Caco-2 (cell line): ENCODE measurements at regions not wholly inside any gene's neighbourhood (a gene's known extent, or its start where the extent isn't known, plus 50 kb on each side); places are given as distances from the start of the nearest gene placed in this dataset.

ENCODE experiments used
- BruUV-seq: library from RNA; stranded (reverse); fragments of 400-500 nt; replicated peaks from 2 replicates; lab custom pipeline; 2021; lab: Mats Ljungman, UMichigan
- CTCF ChIA-PET: fragments of 300-600 bp; sonication (Branson Sonifier 250); formaldehyde crosslinking; loops from one replicate; lab custom pipeline; 2022; ENCODE audit warnings: antibody characterized with exemption; lab: Charles Lee
- POLR2A ChIA-PET: fragments of 300-600 bp; sonication (Branson Sonifier 250); formaldehyde crosslinking; loops from one replicate; lab custom pipeline; 2022; ENCODE audit warnings: antibody characterized with exemption; lab: Charles Lee
- DNase-seq, 2 experiments: peaks; one replicate each; pipeline versions ENCODE4 v3.0.0 to v3.0.0-alpha.2; 2020 to 2022
- H3K27me3 ChIP-seq: replicated peaks from 2 replicates; pipeline ENCODE4 v1.6.0; 2011; ENCODE audit warnings: low read length; ENCODE audit not compliant: control insufficient read depth, insufficient read depth
- H3K36me3 ChIP-seq: 2 replicates; pipeline ENCODE4 v1.5.1; 2011; ENCODE audit warnings: low read length; ENCODE audit not compliant: control insufficient read depth, insufficient read depth
- H3K4me1 ChIP-seq: fragments of 250-450 bp; sonication (Bioruptor Pico); 2 replicates; pipeline ENCODE4 v1.5.1; 2020; ENCODE audit warnings: mild to moderate bottlenecking
- H3K4me3 ChIP-seq: 2 replicates; pipeline ENCODE4 v1.5.1; 2011; ENCODE audit warnings: low read depth, mild to moderate bottlenecking, control low read depth, low read length
- H3K9me3 ChIP-seq: fragments of 250-450 bp; sonication (Bioruptor Pico); 2 replicates; pipeline ENCODE4 v1.5.1; 2020; ENCODE audit warnings: mild to moderate bottlenecking, moderate library complexity
- H3K27ac Mint-ChIP-seq: one replicate; pipeline ENCODE4 v1.8.0; 2022; ENCODE audit warnings: mixed read lengths; ENCODE audit not compliant: unreplicated experiment
- H3K27me3 Mint-ChIP-seq: one replicate; pipeline ENCODE4 v1.8.0; 2022; ENCODE audit warnings: mixed read lengths; ENCODE audit not compliant: insufficient read depth, unreplicated experiment
- H3K36me3 Mint-ChIP-seq: one replicate; pipeline ENCODE4 v1.8.0; 2022; ENCODE audit warnings: mild to moderate bottlenecking, mixed read lengths; ENCODE audit not compliant: insufficient read depth, unreplicated experiment
- H3K4me1 Mint-ChIP-seq: one replicate; pipeline ENCODE4 v1.8.0; 2022; ENCODE audit warnings: low read depth, mixed read lengths; ENCODE audit not compliant: unreplicated experiment
- H3K4me3 Mint-ChIP-seq: one replicate; pipeline ENCODE4 v1.8.0; 2022; ENCODE audit warnings: mild to moderate bottlenecking, moderate library complexity, mixed read lengths; ENCODE audit not compliant: unreplicated experiment
- H3K9me3 Mint-ChIP-seq: one replicate; pipeline ENCODE4 v1.8.0; 2022; ENCODE audit warnings: mixed read lengths; ENCODE audit not compliant: unreplicated experiment
- CTCF ChIP-seq, 2 experiments: fragments of 200-600 bp in 1 of 2; IDR thresholded peaks; 1 replicate in 1 of 2; 2 replicates in 1 of 2; pipeline versions ENCODE4 v1.5.1 to v1.8.0; 2011 to 2022; ENCODE audit warnings: antibody characterized with exemption in 1 of 2, control low read depth in 1 of 2, inconsistent platforms in 1 of 2, low read depth in 1 of 2, low read length in 1 of 2, mild to moderate bottlenecking in 1 of 2, moderate library complexity in 1 of 2; ENCODE audit not compliant: insufficient read depth in 1 of 2, severe bottlenecking in 1 of 2, unreplicated experiment in 1 of 2
- intact Hi-C: fragments of 100-400 bp; cut with micrococcal nuclease; formaldehyde crosslinking; loops from one replicate; pipeline ENCODE4 v1.10.0; 2022; ENCODE audit not compliant: unreplicated experiment

- Histone ChIP-seq H3K9me3 (no peaks in the 10 kb centered on the region), H3K4me1 (no peaks in the 10 kb centered on the region), H3K4me3 (no peak overlapping the region), H3K27me3 (no peaks in the 10 kb centered on the region), H3K36me3 (no peaks in the 10 kb centered on the region)
- TF ChIP-seq CTCF (IDR thresholded peaks at IDR 0.05; ENCODE audit: insufficient read depth in 1 of 2, low read depth in 1 of 2, low read length in 1 of 2, severe bottlenecking in 1 of 2, unreplicated experiment in 1 of 2), result no peak
- H3K4me3 Mint-ChIP-seq, result no peak overlapping the region
- no peak for DNase-seq
- no peak overlapping the region for H3K27ac Mint-ChIP-seq
- H3K27me3 Mint-ChIP-seq, result peaks cover 16% of the 10 kb centered on the region
- ChIA-PET POLR2A (no interaction called here), CTCF (no interaction called here)
- no TSS peak for BruUV-seq
- no peaks in the 10 kb centered on the region for H3K4me1 Mint-ChIP-seq
- H3K36me3 Mint-ChIP-seq, result no peaks in the 10 kb centered on the region
- intact Hi-C loops, result no loop called here
- no peaks in the 10 kb centered on the region for H3K9me3 Mint-ChIP-seq
Observed at GRCh38 chr20:7458459-7458858, 481.8 kb downstream of the HAO1 start.

- TF ChIP-seq CTCF (IDR thresholded peaks at IDR 0.05; ENCODE audit: insufficient read depth in 1 of 2, low read depth in 1 of 2, low read length in 1 of 2, severe bottlenecking in 1 of 2, unreplicated experiment in 1 of 2), result no peak
- intact Hi-C loops, result no loop called here
- no TSS peak for BruUV-seq
- H3K9me3 Mint-ChIP-seq, result no peaks in the 10 kb centered on the region
- H3K4me1 Mint-ChIP-seq, result no peaks in the 10 kb centered on the region
- no peaks in the 10 kb centered on the region for H3K27me3 ChIP-seq
- H3K36me3 Mint-ChIP-seq, result no peaks in the 10 kb centered on the region
- no peak overlapping the region for H3K4me3 ChIP-seq
- no peaks in the 10 kb centered on the region for H3K9me3 ChIP-seq
- ChIA-PET POLR2A (no interaction called here), CTCF (no interaction called here)
- no peak overlapping the region for H3K27ac Mint-ChIP-seq
- no peak for DNase-seq
- no peak overlapping the region for H3K4me3 Mint-ChIP-seq
- no peaks in the 10 kb centered on the region for H3K4me1 ChIP-seq
- H3K36me3 ChIP-seq, result no peaks in the 10 kb centered on the region
- H3K27me3 Mint-ChIP-seq, result peaks cover 18% of the 10 kb centered on the region
Observed at GRCh38 chr20:7459083-7459482, 481.2 kb downstream of the HAO1 start.

GRCh38 chr20:7463290-7463689 is 477.0 kb downstream of the HAO1 start:
- no TSS peak for BruUV-seq
- TF ChIP-seq CTCF (IDR thresholded peaks at IDR 0.05; ENCODE audit: insufficient read depth in 1 of 2, low read depth in 1 of 2, low read length in 1 of 2, severe bottlenecking in 1 of 2, unreplicated experiment in 1 of 2), result no peak
- H3K4me1 ChIP-seq, result no peaks in the 10 kb centered on the region
- no peak for DNase-seq
- Mint-ChIP-seq H3K4me3 (no peak overlapping the region), H3K9me3 (no peaks in the 10 kb centered on the region), H3K4me1 (no peaks in the 10 kb centered on the region), H3K27me3 (peaks cover 20% of the 10 kb centered on the region), H3K27ac (no peak overlapping the region), H3K36me3 (no peaks in the 10 kb centered on the region)
- H3K27me3 ChIP-seq, result no peaks in the 10 kb centered on the region
- CTCF ChIA-PET, result no interaction called here
- H3K9me3 ChIP-seq, result no peaks in the 10 kb centered on the region
- intact Hi-C loops, result no loop called here
- no peak overlapping the region for H3K4me3 ChIP-seq
- H3K36me3 ChIP-seq, result no peaks in the 10 kb centered on the region
- POLR2A ChIA-PET, result no interaction called here
